IMR-90 (cell line): ENCODE measurements at regions not wholly inside any gene's neighbourhood (a gene's known extent, or its start where the extent isn't known, plus 50 kb on each side); places are given as distances from the start of the nearest gene placed in this dataset.

ENCODE experiments used
- BHLHE40 ChIP-seq: fragments of 150-350 bp; IDR thresholded peaks from 2 replicates; pipeline ENCODE4 v1.6.1; 2016; ENCODE audit warnings: mild to moderate bottlenecking, low read depth, low read length
- CHD1 ChIP-seq: IDR thresholded peaks from 2 replicates; pipeline ENCODE4 v1.6.1; 2012; ENCODE audit warnings: low read depth, low read length, improper control_type of control experiment
- CTCF ChIP-seq: conservative IDR thresholded peaks from 2 replicates; pipeline ENCODE4 v1.5.1; 2012; ENCODE audit warnings: mild to moderate bottlenecking, low read depth, low read length, improper control_type of control experiment
- FOS ChIP-seq: fragments of 150-350 bp; IDR thresholded peaks from 2 replicates; pipeline ENCODE4 v1.6.1; 2016; ENCODE audit warnings: low read depth, low read length
- POLR2A ChIP-seq: IDR thresholded peaks from 2 replicates; pipeline ENCODE4 v1.6.1; 2012; ENCODE audit warnings: mild to moderate bottlenecking, low read depth, low read length
- RCOR1 ChIP-seq: IDR thresholded peaks from 2 replicates; pipeline ENCODE4 v1.6.1; 2012; ENCODE audit warnings: mild to moderate bottlenecking, low read length, improper control_type of control experiment; ENCODE audit not compliant: insufficient replicate concordance
- USF2 ChIP-seq: fragments of 150-350 bp; IDR thresholded peaks from 2 replicates; pipeline ENCODE4 v1.6.1; 2017; ENCODE audit warnings: mild to moderate bottlenecking, antibody characterized with exemption, low read length, low read depth

- TF ChIP-seq CTCF (no peak), POLR2A (no peak), RCOR1 (no peak), CHD1 (no peak), BHLHE40 (no peak), FOS (no peak), USF2 (no peak)
Observed at GRCh38 chr14:48568688-48569087, 893.3 kb upstream of the MDGA2 start.
